Ovary (tissue), 7 donors: ENCODE measurements at regions not wholly inside any gene's neighbourhood (a gene's known extent, or its start where the extent isn't known, plus 50 kb on each side); places are given as distances from the start of the nearest gene placed in this dataset.

ENCODE experiments used
- DNase-seq, 5 donors: peaks; one replicate each; pipeline ENCODE4 v3.0.0-alpha.2; 2019 to 2020
- H3K27ac ChIP-seq, 2 donors: fragments of 200-600 bp; one replicate each; pipeline versions ENCODE4 v1.5.1 to v1.8.0; 2019 to 2022
- H3K27me3 ChIP-seq: fragments of 200-600 bp; one replicate; pipeline ENCODE4 v1.8.0; 2022
- H3K36me3 ChIP-seq: fragments of 200-600 bp; sonication (generic); one replicate; pipeline ENCODE4 v1.5.1; 2019
- H3K4me1 ChIP-seq: one replicate; pipeline ENCODE4 v1.8.1; 2013; ENCODE audit warnings: mild to moderate bottlenecking, moderate library complexity; ENCODE audit not compliant: insufficient read depth
- H3K4me3 ChIP-seq: fragments of 200-600 bp; sonication (generic); one replicate; pipeline ENCODE4 v1.5.1; 2017
- H3K9me3 ChIP-seq, 2 donors: fragments of 200-600 bp in 1 of 2; sonication (generic) in 1 of 2; one replicate each; pipeline versions ENCODE4 v1.5.1 to v1.8.1; 2013 to 2019; ENCODE audit warnings: mild to moderate bottlenecking in 1 of 2, moderate library complexity in 1 of 2
- CTCF ChIP-seq, 3 donors: fragments of 450-650 bp in 2 of 3; fragments of 200-600 bp in 1 of 3; IDR thresholded peaks; one replicate each; pipeline versions ENCODE4 v1.5.1 to v1.8.0; 2016 to 2022; ENCODE audit warnings: antibody characterized with exemption in 3 of 3, mild to moderate bottlenecking in 1 of 3
- EP300 ChIP-seq: sonication (generic); formaldehyde crosslinking; IDR thresholded peaks from one replicate; pipeline ENCODE4 v1.6.1; 2017; ENCODE audit warnings: antibody characterized with exemption
- POLR2A ChIP-seq: fragments of 450-650 bp; IDR thresholded peaks from one replicate; pipeline ENCODE4 v1.6.1; 2017; ENCODE audit warnings: antibody characterized with exemption, mild to moderate bottlenecking, moderate library complexity
- WGBS, 3 donors: extraction: QIAGEN DNeasy Blood & Tissue Kit in 1 of 3; methylation state at CpG; one replicate each; pipeline versions ENCODE4 v1.1.5 to v1.1.7; 2013 to 2017; 5-methylcytosine and 5-hydroxymethylcytosine counted together
- intact Hi-C, 4 donors: fragments of 100-400 bp; cut with DNase I; formaldehyde crosslinking; loops; one replicate each; pipeline versions ENCODE4 v1.11.0 to v1.15.1; 2022 to 2023
- donor health status: DM: no; HTN: no; CAD: no; lungs with moderate emphysema.
- donor health status: DM: no; HTN: no; CAD: no.
- donor health status: Bipolar disorder and iron deficiency.
- donor health status: DM: no; HTN: no; CAD: no.
- donor health status: DM: yes; HTN: yes; CAD: no.

- Histone ChIP-seq H3K36me3 (no peaks in the 10 kb centered on the region), H3K9me3 (no peaks in the 10 kb centered on the region), H3K27ac (no peak overlapping the region), H3K27me3 (no peaks in the 10 kb centered on the region), H3K4me1 (no peaks in the 10 kb centered on the region), H3K4me3 (no peak overlapping the region)
- no peak for TF ChIP-seq CTCF (IDR thresholded peaks at IDR 0.05)
- TF ChIP-seq EP300: no peak
- no peak for TF ChIP-seq POLR2A
- DNase-seq: no peak
- intact Hi-C loops: no loop called here
- WGBS, 3 donors: 92 to 96% (median 92%) methylated on average over 3 of the region's 3 CpGs
These were observed 115.4 kb upstream of the BTG1 start for GRCh38 chr12:92261071-92261470.

- 94 to 95% (median 94%) methylated on average over 2 of the region's 2 CpGs for WGBS, 3 donors
- intact Hi-C loops: no loop called here
- Histone ChIP-seq H3K9me3 (no peaks in the 10 kb centered on the region), H3K27me3 (no peaks in the 10 kb centered on the region), H3K27ac (no peak overlapping the region), H3K4me3 (no peak overlapping the region), H3K4me1 (no peaks in the 10 kb centered on the region), H3K36me3 (no peaks in the 10 kb centered on the region)
- DNase-seq: no peak
- TF ChIP-seq CTCF (IDR thresholded peaks at IDR 0.05) (no peak), POLR2A (no peak), EP300 (no peak)
These were observed 114.1 kb upstream of the BTG1 start for GRCh38 chr12:92259696-92260251.

GRCh38 chr12:92259291-92259690 lies 113.6 kb upstream of the BTG1 start:
- H3K4me1 ChIP-seq: no peaks in the 10 kb centered on the region
- H3K36me3 ChIP-seq: no peaks in the 10 kb centered on the region
- no peak overlapping the region for H3K27ac ChIP-seq
- 88 to 98% (median 88%) methylated on average over 1 of the region's 1 CpG for WGBS, 3 donors
- no peak for DNase-seq
- H3K4me3 ChIP-seq: no peak overlapping the region
- H3K27me3 ChIP-seq: no peaks in the 10 kb centered on the region
- TF ChIP-seq EP300 (no peak), POLR2A (no peak), CTCF (IDR thresholded peaks at IDR 0.05) (no peak)
- intact Hi-C loops: no loop called here
- H3K9me3 ChIP-seq: no peaks in the 10 kb centered on the region

GRCh38 chr12:92257261-92257660 lies 111.6 kb upstream of the BTG1 start:
- Histone ChIP-seq H3K27ac (no peak overlapping the region), H3K36me3 (no peaks in the 10 kb centered on the region), H3K9me3 (no peaks in the 10 kb centered on the region), H3K27me3 (no peaks in the 10 kb centered on the region), H3K4me1 (no peaks in the 10 kb centered on the region), H3K4me3 (no peak overlapping the region)
- TF ChIP-seq POLR2A (no peak), CTCF (IDR thresholded peaks at IDR 0.05) (no peak), EP300 (no peak)
- DNase-seq: no peak
- intact Hi-C loops: no loop called here

- intact Hi-C loops: no loop called here
- no peaks in the 10 kb centered on the region for H3K9me3 ChIP-seq
- H3K36me3 ChIP-seq: no peaks in the 10 kb centered on the region
- no peak for DNase-seq
- TF ChIP-seq POLR2A: no peak
- no peak for TF ChIP-seq EP300
- no peak for TF ChIP-seq CTCF (IDR thresholded peaks at IDR 0.05)
- H3K27ac ChIP-seq: no peak overlapping the region
- no peaks in the 10 kb centered on the region for H3K4me1 ChIP-seq
- no peak overlapping the region for H3K4me3 ChIP-seq
- H3K27me3 ChIP-seq: no peaks in the 10 kb centered on the region
These were observed 110.1 kb upstream of the BTG1 start for GRCh38 chr12:92255741-92256140.
